ENCODE measurements at regions not wholly inside any gene's neighbourhood (a gene's known extent, or its start where the extent isn't known, plus 50 kb on each side); places are given as distances from the start of the nearest gene placed in this dataset.

DNA sequence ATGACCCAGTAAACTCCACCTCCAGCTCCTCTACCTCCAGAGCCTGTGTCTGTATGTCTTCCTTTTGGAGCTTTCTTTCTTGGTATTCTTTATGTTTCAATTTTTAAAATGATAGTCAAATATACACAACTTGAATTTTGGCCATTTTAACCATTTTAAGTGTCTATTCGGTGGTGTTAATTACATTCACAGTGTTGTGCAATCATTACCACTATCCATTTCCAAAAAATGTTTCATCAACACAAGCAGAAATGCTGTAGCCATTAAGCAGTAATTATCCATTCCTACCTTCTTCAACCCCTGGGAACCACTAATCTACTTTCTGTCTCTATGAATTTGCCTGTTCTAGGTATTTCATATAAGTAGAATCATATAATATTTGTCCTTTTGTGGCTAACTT, 194.5 kb upstream of the TSC22D2 start:
- no peak for DNase-seq

DNA sequence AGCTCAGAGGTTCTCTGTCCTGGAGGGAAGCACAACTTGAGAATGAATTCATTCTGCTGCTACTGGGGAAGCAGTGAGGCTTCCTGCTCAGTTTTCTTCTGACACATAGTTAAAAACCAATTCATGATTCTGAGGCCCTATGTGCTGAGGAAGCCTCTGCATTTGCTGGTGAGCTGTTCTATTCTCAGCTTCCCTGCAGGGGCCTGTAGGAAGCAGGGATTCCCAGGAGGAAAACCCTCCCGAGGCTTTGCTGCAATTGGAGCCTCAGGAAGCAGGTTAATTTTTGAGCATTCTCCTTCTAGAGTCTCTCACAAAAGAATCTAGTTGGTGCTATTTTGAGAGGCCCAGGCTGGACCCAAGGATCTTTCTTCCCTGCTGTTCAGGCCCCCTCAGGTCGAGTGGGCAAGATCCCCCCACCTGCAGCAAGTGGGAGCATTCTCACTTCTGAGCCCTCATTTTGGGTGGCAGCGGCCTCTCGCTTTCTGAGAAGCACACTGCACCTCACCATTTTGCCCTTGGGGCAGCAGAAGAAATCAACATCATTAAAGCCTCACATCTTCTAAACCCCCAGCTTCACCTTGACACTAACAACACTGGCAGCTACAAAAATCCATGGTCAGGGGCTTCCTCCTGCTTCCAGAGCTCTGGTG, 197.5 kb upstream of the TSC22D2 start:
- no peak for DNase-seq

- no peak for DNase-seq
These were observed 204.8 kb upstream of the TSC22D2 start for GRCh38 chr3:150203273-150203672.

- no peak for DNase-seq
These were observed 205.4 kb upstream of the TSC22D2 start for GRCh38 chr3:150202711-150203110.

DNA sequence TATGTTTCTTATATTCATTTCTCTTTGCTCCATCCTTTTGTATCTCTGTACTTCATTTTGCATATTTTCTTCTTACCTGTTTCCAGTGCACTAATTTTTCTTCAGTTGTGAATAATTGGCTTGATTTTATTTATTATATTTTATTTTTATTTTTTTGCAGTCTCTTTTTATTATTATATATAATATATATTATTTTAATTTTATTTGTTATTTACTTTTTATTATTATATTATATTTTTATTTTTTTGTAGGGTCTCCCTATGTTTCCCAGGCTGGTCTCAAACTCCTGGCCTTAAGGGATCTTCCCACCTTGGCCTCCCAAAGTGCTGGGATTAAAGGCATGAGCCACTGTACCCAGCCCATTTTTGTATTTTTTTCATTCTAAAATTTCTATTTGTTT, 213.1 kb upstream of the TSC22D2 start:
- DNase-seq = no peak

DNA sequence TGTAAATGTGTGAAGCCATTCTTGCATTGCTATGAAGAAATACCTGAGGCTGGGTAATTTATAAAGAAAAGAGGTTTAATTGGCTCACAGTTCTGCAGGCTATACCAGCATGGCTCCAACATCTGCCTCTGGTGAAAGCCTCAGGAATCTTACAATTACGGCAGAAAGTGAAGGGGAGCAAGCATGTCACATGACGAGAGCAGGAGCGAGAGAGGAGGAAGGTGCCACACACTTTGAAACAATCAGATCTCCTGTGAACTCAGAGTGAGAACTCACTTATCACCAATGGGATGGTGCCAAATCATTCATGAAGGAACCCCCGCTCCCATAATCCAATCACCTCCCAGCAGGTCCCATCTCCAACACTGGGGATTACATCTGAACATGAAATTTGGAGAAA, 213.6 kb upstream of the TSC22D2 start:
- no peak for DNase-seq

GRCh38 chr3:150184426-150185071, 213.9 kb upstream of the PFN2 start:
- no peak for DNase-seq

- DNase-seq = peak; percentile 68
These were observed 213.2 kb upstream of the PFN2 start for GRCh38 chr3:150183678-150184425.

DNA sequence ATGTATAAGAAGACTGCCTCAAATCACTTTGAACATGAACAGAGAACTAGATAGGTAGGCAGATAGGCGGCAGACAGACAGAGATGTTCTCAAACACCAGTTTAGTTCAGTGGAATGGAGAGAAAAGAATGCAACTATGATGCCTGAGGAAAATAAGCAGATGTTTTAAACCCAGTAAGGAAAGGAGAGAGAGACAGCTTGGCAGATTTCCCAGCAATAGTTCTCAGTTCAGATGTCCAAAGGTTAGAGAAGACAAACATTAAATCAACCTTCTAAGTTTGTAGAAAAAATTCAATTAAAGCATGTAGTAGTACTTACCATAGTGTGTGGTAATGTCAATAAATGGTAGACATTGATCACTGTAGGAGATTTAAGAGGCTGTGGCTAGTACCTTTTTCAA, 209.6 kb upstream of the PFN2 start:
- no peak for DNase-seq

DNA sequence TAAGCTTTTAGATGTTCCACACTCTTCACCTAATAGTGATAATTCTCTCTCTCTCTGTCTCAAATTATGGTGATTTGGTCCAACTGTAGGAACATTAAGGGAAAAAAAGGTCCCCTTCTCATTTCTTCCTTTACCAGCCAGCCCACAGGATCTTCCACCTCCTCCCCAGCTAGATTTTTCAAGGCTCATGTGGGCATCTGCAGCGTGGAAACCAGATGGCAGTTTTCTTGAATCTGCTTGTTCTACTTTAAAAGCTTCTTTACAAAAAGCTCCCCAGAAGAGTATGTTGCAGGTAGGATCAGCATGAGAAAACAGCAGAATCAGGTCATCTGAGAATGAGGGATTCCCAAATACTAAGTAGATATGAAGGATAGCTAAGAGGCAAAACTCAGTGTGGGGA, 208.6 kb upstream of the PFN2 start:
- DNase-seq = no peak

DNA sequence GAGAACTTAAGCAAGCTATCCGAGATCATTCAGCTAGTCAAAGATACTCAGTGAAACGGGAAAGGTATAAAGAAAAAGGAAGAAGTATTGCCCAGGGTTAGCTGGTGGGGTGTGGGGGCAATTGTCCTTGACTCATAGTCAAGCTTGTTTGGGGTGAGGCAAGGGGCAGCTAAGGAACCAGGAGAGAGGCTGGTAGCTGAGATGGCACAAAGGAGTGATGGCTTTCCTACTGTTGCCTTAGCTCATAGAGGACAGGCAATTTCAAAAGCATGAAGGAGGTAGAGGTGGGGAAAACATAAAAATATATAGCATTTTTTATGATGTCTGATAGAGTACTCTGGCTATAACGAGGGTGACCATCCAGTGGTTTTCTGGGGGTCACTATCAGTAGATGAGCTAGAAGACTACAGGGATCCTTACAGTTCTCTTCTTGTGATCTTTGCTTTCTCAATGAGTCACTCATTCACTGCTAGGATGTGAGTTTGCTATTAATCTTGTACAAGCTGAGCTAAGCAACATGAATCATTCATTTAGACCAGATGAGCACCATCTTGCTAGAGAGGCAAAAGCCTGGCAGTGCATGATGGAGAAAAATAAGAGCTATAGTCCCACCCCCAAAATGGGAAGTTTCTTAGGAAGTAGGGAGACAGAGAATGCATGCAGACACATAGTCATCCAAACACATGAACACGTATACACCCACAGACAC, 207.1 kb upstream of the PFN2 start:
- no peak for DNase-seq

- DNase-seq = no peak
These were observed 203.5 kb upstream of the PFN2 start for GRCh38 chr3:150174179-150174578.

- DNase-seq = no peak
These were observed 201.7 kb upstream of the PFN2 start for GRCh38 chr3:150172356-150172755.

GRCh38 chr3:150170852-150171520, 200.3 kb upstream of the PFN2 start:
- DNase-seq = no peak

GRCh38 chr3:150169330-150169940, 198.7 kb upstream of the PFN2 start:
- DNase-seq = no peak

- no peak for DNase-seq
These were observed 198.0 kb upstream of the PFN2 start for GRCh38 chr3:150168698-150169097.

- DNase-seq = no peak
These were observed 194.8 kb upstream of the PFN2 start for GRCh38 chr3:150165396-150166094.

- DNase-seq = no peak
These were observed 190.3 kb upstream of the PFN2 start for GRCh38 chr3:150161011-150161410.

- DNase-seq = no peak
These were observed 188.4 kb upstream of the PFN2 start for GRCh38 chr3:150158943-150159625.

- no peak for DNase-seq
These were observed 181.9 kb upstream of the PFN2 start for GRCh38 chr3:150152567-150152966.

DNA sequence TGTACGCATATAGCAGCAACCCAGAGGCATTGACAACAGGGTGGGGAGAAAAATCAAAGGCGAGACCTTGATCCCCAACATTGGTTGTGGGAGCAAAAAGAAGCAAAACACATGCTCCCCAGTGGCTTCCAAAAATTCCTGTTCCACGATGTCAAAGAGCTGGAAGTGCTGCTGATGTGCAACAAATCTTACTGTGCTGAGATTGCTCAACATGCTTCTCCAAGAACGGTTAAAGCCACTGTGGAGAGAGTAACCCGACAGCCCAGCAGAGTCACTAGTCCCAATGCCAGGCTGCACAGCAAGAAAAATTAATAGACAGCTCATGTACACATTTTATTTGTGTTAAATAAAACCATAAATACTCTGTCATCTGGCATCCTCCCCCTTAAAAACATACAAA, 179.9 kb upstream of the PFN2 start:
- DNase-seq = no peak

All from activated CD8-positive, alpha-beta memory T cell treated with anti-CD3 and anti-CD28 coated beads, Interleukin-2, amount 50 U/mL, for 48 hours (primary cell).